ENCODE measurements at regions not wholly inside any gene's neighbourhood (a gene's known extent, or its start where the extent isn't known, plus 50 kb on each side); places are given as distances from the start of the nearest gene placed in this dataset.

- Histone ChIP-seq H3K4me1 (ENCODE audit: control insufficient read depth, insufficient read depth, low read length) (peaks cover 12% of the 10 kb centered on the region), H3K27me3 (ENCODE audit: control insufficient read depth, insufficient read depth, low read length) (no peaks in the 10 kb centered on the region), H3K36me3 (ENCODE audit: control insufficient read depth, insufficient read depth, low read length) (no peaks in the 10 kb centered on the region), H3K9ac (ENCODE audit: low read depth, low read length) (no peak overlapping the region), H3K9me3 (ENCODE audit: control insufficient read depth, insufficient read depth, low read length) (no peaks in the 10 kb centered on the region), H3K4me3 (ENCODE audit: low read depth, low read length) (no peak overlapping the region), H3K27ac (ENCODE audit: low read depth, low read length) (no peak overlapping the region)
Observed at GRCh38 chr12:89257340-89257739, 95.0 kb downstream of the DUSP6 start.

DNA sequence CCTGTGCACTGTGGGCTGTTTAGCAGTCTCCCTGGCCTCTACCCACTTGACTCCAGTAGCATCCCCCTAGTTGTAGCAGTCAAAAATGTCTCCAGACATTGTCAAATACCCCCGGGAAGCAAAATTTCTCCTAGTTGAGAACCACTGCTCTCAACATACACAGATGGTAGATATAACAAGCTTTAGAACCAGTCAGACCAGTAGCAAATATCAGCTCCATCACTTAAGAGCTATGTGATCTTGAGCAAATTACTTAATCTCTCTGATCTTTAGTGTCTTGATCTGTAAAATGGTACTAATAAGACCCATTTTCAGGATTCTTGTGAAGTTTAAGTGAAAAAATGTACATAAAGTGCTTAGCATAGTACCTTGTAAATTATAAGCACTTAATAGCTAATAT is 96.2 kb downstream of the DUSP6 start:
- Histone ChIP-seq H3K4me1 (ENCODE audit: control insufficient read depth, insufficient read depth, low read length) (0 out of 2 replicates have a peak, but pooled peaks cover 4% of the 10 kb centered on the region), H3K27me3 (ENCODE audit: control insufficient read depth, insufficient read depth, low read length) (no peaks in the 10 kb centered on the region)

GRCh38 chr12:89253488-89253887 is 98.8 kb downstream of the DUSP6 start:
- Histone ChIP-seq H3K36me3 (ENCODE audit: control insufficient read depth, insufficient read depth, low read length) (no peaks in the 10 kb centered on the region), H3K27ac (ENCODE audit: low read depth, low read length) (no peak overlapping the region), H3K9me3 (ENCODE audit: control insufficient read depth, insufficient read depth, low read length) (no peaks in the 10 kb centered on the region), H3K4me3 (ENCODE audit: low read depth, low read length) (no peak overlapping the region), H3K9ac (ENCODE audit: low read depth, low read length) (no peak overlapping the region), H3K27me3 (ENCODE audit: control insufficient read depth, insufficient read depth, low read length) (no peaks in the 10 kb centered on the region), H3K4me1 (ENCODE audit: control insufficient read depth, insufficient read depth, low read length) (peaks cover 2% of the 10 kb centered on the region)

More for the DNA sequence above, 96.2 kb downstream of the DUSP6 start:
- Histone ChIP-seq H3K9ac (ENCODE audit: low read depth, low read length) (no peak overlapping the region), H3K9me3 (ENCODE audit: control insufficient read depth, insufficient read depth, low read length) (no peaks in the 10 kb centered on the region), H3K36me3 (ENCODE audit: control insufficient read depth, insufficient read depth, low read length) (no peaks in the 10 kb centered on the region), H3K27ac (ENCODE audit: low read depth, low read length) (no peak overlapping the region), H3K4me3 (ENCODE audit: low read depth, low read length) (no peak overlapping the region)

DNA sequence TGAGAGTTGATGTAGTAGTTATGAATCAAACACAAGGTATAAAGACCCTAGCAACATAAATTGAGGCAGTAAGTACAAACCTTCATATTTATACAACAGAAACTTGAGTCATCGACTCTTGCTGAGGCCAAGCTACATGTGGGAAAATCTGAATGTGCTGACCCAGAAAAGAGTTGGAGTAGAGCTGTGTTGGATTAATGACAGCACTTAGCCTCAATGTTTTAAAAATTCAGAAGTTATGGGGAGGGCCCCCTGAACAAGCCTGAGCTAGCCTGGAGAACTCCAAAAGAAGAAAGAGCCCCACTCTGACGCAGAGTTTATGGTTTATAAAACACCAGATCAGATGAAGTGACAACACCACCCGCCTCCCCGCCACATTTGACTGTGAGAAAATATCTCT is 100.0 kb downstream of the DUSP6 start:
- H3K27me3 ChIP-seq (ENCODE audit: control insufficient read depth, insufficient read depth, low read length): no peaks in the 10 kb centered on the region
- H3K36me3 ChIP-seq (ENCODE audit: control insufficient read depth, insufficient read depth, low read length): no peaks in the 10 kb centered on the region
- H3K9ac ChIP-seq (ENCODE audit: low read depth, low read length): no peak overlapping the region
- no peak overlapping the region for H3K4me3 ChIP-seq (ENCODE audit: low read depth, low read length)
- no peaks in the 10 kb centered on the region for H3K9me3 ChIP-seq (ENCODE audit: control insufficient read depth, insufficient read depth, low read length)
- H3K4me1 ChIP-seq (ENCODE audit: control insufficient read depth, insufficient read depth, low read length): peaks cover 14% of the 10 kb centered on the region
- H3K27ac ChIP-seq (ENCODE audit: low read depth, low read length): no peak overlapping the region

DNA sequence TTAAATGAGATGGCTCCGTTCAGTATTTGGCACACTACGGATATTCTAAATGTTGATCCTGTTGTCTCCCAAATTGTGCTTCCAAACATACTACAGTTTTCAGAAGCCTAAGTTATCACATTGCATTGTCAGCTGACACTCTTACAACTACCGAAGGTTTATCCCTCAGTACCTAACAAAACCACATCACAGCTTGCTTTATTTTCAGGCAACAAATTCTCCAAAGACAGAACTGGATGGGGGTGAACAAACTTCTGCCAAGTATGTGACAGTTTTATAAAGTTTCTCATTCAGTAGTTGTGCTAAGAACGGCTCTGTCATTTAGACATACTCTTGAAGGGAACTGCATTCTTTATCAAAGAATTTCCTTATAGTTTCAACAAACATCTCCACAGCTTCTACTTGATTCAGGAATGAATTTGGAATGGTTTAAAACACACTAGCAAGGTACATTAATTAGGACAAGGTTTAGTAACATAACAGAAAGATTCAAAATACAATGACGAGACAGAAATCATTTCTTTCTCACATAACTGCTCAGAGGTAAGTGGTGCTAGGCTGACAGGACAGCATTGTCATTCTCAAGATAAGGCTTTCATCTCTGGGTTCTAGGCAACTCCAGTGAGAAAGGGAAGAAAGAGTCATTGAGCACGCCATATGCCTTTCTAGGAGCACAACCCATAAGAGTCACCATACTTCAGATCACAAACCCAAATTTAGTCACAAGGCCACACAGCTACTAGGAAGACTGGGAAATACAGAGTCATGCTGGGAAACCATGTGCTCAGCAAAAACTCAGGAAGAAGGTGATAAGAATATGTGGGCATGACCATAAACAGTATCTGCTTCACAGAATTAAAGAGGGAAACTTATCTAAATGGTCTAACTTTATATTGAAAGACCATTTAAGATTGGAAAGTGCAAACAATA is 100.7 kb downstream of the DUSP6 start:
- Histone ChIP-seq H3K36me3 (ENCODE audit: control insufficient read depth, insufficient read depth, low read length) (no peaks in the 10 kb centered on the region), H3K9ac (ENCODE audit: low read depth, low read length) (no peak overlapping the region), H3K4me3 (ENCODE audit: low read depth, low read length) (no peak overlapping the region), H3K9me3 (ENCODE audit: control insufficient read depth, insufficient read depth, low read length) (no peaks in the 10 kb centered on the region), H3K27ac (ENCODE audit: low read depth, low read length) (no peak overlapping the region), H3K27me3 (ENCODE audit: control insufficient read depth, insufficient read depth, low read length) (peaks cover 3% of the 10 kb centered on the region), H3K4me1 (ENCODE audit: control insufficient read depth, insufficient read depth, low read length) (peaks cover 21% of the 10 kb centered on the region)

GRCh38 chr12:89250636-89251035 is 101.7 kb downstream of the DUSP6 start:
- Histone ChIP-seq H3K27ac (ENCODE audit: low read depth, low read length) (no peak overlapping the region), H3K36me3 (ENCODE audit: control insufficient read depth, insufficient read depth, low read length) (no peaks in the 10 kb centered on the region), H3K4me1 (ENCODE audit: control insufficient read depth, insufficient read depth, low read length) (peaks cover 30% of the 10 kb centered on the region), H3K27me3 (ENCODE audit: control insufficient read depth, insufficient read depth, low read length) (peaks cover 13% of the 10 kb centered on the region), H3K9me3 (ENCODE audit: control insufficient read depth, insufficient read depth, low read length) (no peaks in the 10 kb centered on the region), H3K4me3 (ENCODE audit: low read depth, low read length) (no peak overlapping the region), H3K9ac (ENCODE audit: low read depth, low read length) (no peak overlapping the region)

- no peak overlapping the region for H3K9ac ChIP-seq (ENCODE audit: low read depth, low read length)
- peaks cover 34% of the 10 kb centered on the region for H3K4me1 ChIP-seq (ENCODE audit: control insufficient read depth, insufficient read depth, low read length)
- H3K27ac ChIP-seq (ENCODE audit: low read depth, low read length): no peak overlapping the region
- H3K9me3 ChIP-seq (ENCODE audit: control insufficient read depth, insufficient read depth, low read length): no peaks in the 10 kb centered on the region
- no peak overlapping the region for H3K4me3 ChIP-seq (ENCODE audit: low read depth, low read length)
- H3K27me3 ChIP-seq (ENCODE audit: control insufficient read depth, insufficient read depth, low read length): peaks cover 17% of the 10 kb centered on the region
- no peaks in the 10 kb centered on the region for H3K36me3 ChIP-seq (ENCODE audit: control insufficient read depth, insufficient read depth, low read length)
Observed at GRCh38 chr12:89250213-89250612, 102.1 kb downstream of the DUSP6 start.

DNA sequence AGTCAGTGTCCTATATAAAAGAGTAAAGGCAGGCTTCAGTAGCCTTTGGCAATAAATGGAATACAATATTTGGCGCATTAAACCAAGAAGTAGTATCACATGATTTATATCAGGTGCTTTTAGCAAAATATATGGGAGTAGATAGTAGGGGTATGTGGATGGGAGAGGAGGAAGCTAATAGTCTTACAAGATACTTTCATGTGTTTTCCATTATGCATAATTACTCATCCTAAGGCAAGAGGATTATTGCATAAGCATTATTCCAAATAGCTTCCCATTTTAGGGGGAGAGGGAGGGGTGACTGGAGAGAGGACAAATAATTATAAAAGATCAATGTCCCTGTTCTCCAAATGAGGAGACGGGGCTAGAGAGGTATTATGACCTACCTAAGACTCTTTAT is 104.3 kb downstream of the DUSP6 start:
- no peaks in the 10 kb centered on the region for H3K9me3 ChIP-seq (ENCODE audit: control insufficient read depth, insufficient read depth, low read length)
- no peak overlapping the region for H3K9ac ChIP-seq (ENCODE audit: low read depth, low read length)

DNA sequence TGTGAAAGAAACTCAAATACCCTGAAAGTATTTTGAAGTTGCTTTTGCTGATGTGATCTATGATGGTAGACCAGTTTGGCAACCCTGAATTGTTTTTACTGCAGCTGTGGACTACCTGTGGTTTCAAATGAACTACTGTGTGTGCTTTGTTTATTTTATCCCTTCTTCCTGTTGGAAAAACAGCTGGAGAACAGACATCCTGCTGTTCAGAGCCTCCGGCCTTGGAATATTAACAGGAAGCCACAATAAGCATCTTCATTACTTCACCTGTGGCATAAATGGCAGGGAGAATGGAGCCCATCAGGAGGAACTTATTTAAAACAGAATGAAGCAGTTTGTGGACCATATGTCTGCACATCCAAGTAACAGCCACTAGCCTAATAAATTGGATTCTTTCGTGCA is 104.8 kb downstream of the DUSP6 start:
- no peaks in the 10 kb centered on the region for H3K9me3 ChIP-seq (ENCODE audit: control insufficient read depth, insufficient read depth, low read length)
- H3K4me3 ChIP-seq (ENCODE audit: low read depth, low read length): peak overlapping the region; percentile 29; the same call in 1 of the 2 replicates
- H3K9ac ChIP-seq (ENCODE audit: low read depth, low read length): no peak overlapping the region
- H3K4me1 ChIP-seq (ENCODE audit: control insufficient read depth, insufficient read depth, low read length): peaks cover 42% of the 10 kb centered on the region
- peaks cover 37% of the 10 kb centered on the region for H3K27me3 ChIP-seq (ENCODE audit: control insufficient read depth, insufficient read depth, low read length)
- no peaks in the 10 kb centered on the region for H3K36me3 ChIP-seq (ENCODE audit: control insufficient read depth, insufficient read depth, low read length)
- H3K27ac ChIP-seq (ENCODE audit: low read depth, low read length): no peak overlapping the region

More for the DNA sequence above, 104.3 kb downstream of the DUSP6 start:
- Histone ChIP-seq H3K4me1 (ENCODE audit: control insufficient read depth, insufficient read depth, low read length) (peaks cover 42% of the 10 kb centered on the region), H3K36me3 (ENCODE audit: control insufficient read depth, insufficient read depth, low read length) (no peaks in the 10 kb centered on the region), H3K27ac (ENCODE audit: low read depth, low read length) (no peak overlapping the region), H3K27me3 (ENCODE audit: control insufficient read depth, insufficient read depth, low read length) (peaks cover 37% of the 10 kb centered on the region), H3K4me3 (ENCODE audit: low read depth, low read length) (no peak overlapping the region)

GRCh38 chr12:89245090-89245489 is 107.2 kb downstream of the DUSP6 start:
- no peak overlapping the region for H3K4me3 ChIP-seq (ENCODE audit: low read depth, low read length)
- H3K27ac ChIP-seq (ENCODE audit: low read depth, low read length): no peak overlapping the region
- peaks cover 37% of the 10 kb centered on the region for H3K27me3 ChIP-seq (ENCODE audit: control insufficient read depth, insufficient read depth, low read length)
- no peaks in the 10 kb centered on the region for H3K9me3 ChIP-seq (ENCODE audit: control insufficient read depth, insufficient read depth, low read length)
- peaks cover 42% of the 10 kb centered on the region for H3K4me1 ChIP-seq (ENCODE audit: control insufficient read depth, insufficient read depth, low read length)
- H3K36me3 ChIP-seq (ENCODE audit: control insufficient read depth, insufficient read depth, low read length): no peaks in the 10 kb centered on the region
- H3K9ac ChIP-seq (ENCODE audit: low read depth, low read length): no peak overlapping the region

DNA sequence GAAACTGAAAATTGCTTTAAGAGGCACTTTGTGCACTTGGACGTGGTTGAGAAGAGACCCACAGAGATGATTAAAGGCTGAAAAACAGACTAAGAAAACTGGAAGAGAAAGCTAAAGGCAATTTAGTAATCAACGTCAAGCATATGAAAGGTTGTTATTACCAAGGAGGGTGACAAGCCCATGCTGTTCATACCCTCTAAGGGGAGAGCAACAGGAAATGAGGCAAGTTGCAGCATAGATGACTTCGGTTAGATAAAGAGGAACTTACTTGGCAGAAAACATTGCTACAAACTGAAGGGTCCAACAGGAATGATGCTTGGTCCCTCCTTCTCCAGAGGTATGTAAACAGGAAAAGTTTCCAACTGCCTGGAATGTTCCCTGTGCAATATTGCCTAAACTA is 107.8 kb downstream of the DUSP6 start:
- H3K9me3 ChIP-seq (ENCODE audit: control insufficient read depth, insufficient read depth, low read length): no peaks in the 10 kb centered on the region
- no peak overlapping the region for H3K9ac ChIP-seq (ENCODE audit: low read depth, low read length)
- H3K36me3 ChIP-seq (ENCODE audit: control insufficient read depth, insufficient read depth, low read length): no peaks in the 10 kb centered on the region
- H3K27ac ChIP-seq (ENCODE audit: low read depth, low read length): no peak overlapping the region
- H3K4me1 ChIP-seq (ENCODE audit: control insufficient read depth, insufficient read depth, low read length): peaks cover 42% of the 10 kb centered on the region
- no peak overlapping the region for H3K4me3 ChIP-seq (ENCODE audit: low read depth, low read length)
- H3K27me3 ChIP-seq (ENCODE audit: control insufficient read depth, insufficient read depth, low read length): peaks cover 37% of the 10 kb centered on the region
